Activated T-helper 2 cell treated with anti-CD3 and anti-CD28 coated beads, Interferon-gamma antibody, Interleukin-2, Interleukin-4, amounts not matched to agents 10 μg/mL and 5 μg/mL and 100 μg/mL, durations not matched to agents 14 hours and 24 hours and 36 hours (primary cell): ENCODE measurements at regions not wholly inside any gene's neighbourhood (a gene's known extent, or its start where the extent isn't known, plus 50 kb on each side); places are given as distances from the start of the nearest gene placed in this dataset.
"Not testable (repeated sequence)": the region's sequence is repeated elsewhere in the genome, so short reads cannot be mapped to it uniquely, and the experiment has no call there.

Experiments
- DNase-seq: peaks from one replicate; pipeline ENCODE4 v3.0.0; 2021; ENCODE audit warnings: low spot score
- H3K27ac Mint-ChIP-seq: one replicate; pipeline ENCODE4 v1.8.0; 2021; ENCODE audit warnings: mixed read lengths
- H3K27me3 Mint-ChIP-seq: one replicate; pipeline ENCODE4 v1.8.0; 2021; ENCODE audit warnings: low read depth, mixed read lengths
- H3K36me3 Mint-ChIP-seq: one replicate; pipeline ENCODE4 v1.8.0; 2021; ENCODE audit warnings: low read depth, mixed read lengths
- H3K4me1 Mint-ChIP-seq: one replicate; pipeline ENCODE4 v1.8.0; 2021; ENCODE audit warnings: low read depth, mixed read lengths
- H3K4me3 Mint-ChIP-seq: one replicate; pipeline ENCODE4 v1.8.0; 2021; ENCODE audit warnings: low read depth, mild to moderate bottlenecking, moderate library complexity, mixed read lengths
- H3K9me3 Mint-ChIP-seq: one replicate; pipeline ENCODE4 v1.8.0; 2021; ENCODE audit warnings: mixed read lengths
- intact Hi-C: fragments of 100-400 bp; cut with micrococcal nuclease; formaldehyde crosslinking; loops from one replicate; pipeline ENCODE4 v1.15.1; 2023

- H3K4me3 Mint-ChIP-seq, intact Hi-C loops, DNase-seq, H3K4me1 Mint-ChIP-seq, H3K27ac Mint-ChIP-seq, H3K27me3 Mint-ChIP-seq, H3K36me3 Mint-ChIP-seq, H3K9me3 Mint-ChIP-seq: not testable (repeated sequence)
Measured at GRCh38 chr6:126892869-126893268, 225.6 kb upstream of the RSPO3 start.

- Mint-ChIP-seq H3K4me3 (no peak overlapping the region), H3K27me3 (no peaks in the 10 kb centered on the region), H3K9me3 (no peaks in the 10 kb centered on the region), H3K36me3 (no peaks in the 10 kb centered on the region), H3K27ac (no peak overlapping the region), H3K4me1 (no peaks in the 10 kb centered on the region)
- intact Hi-C loops, result no loop called here
- DNase-seq, result no peak
Measured at GRCh38 chr6:126897758-126898157, 220.7 kb upstream of the RSPO3 start.

- no peaks in the 10 kb centered on the region for H3K27me3 Mint-ChIP-seq
- no peaks in the 10 kb centered on the region for H3K4me1 Mint-ChIP-seq
- intact Hi-C loops, result no loop called here
- no peak for DNase-seq
- no peaks in the 10 kb centered on the region for H3K36me3 Mint-ChIP-seq
- H3K27ac Mint-ChIP-seq, result no peak overlapping the region
- no peak overlapping the region for H3K4me3 Mint-ChIP-seq
- H3K9me3 Mint-ChIP-seq, result no peaks in the 10 kb centered on the region
Measured at GRCh38 chr6:126904176-126904575, 214.3 kb upstream of the RSPO3 start.

- Mint-ChIP-seq H3K4me3 (no peak overlapping the region), H3K36me3 (no peaks in the 10 kb centered on the region), H3K27me3 (no peaks in the 10 kb centered on the region), H3K27ac (no peak overlapping the region), H3K4me1 (no peaks in the 10 kb centered on the region), H3K9me3 (no peaks in the 10 kb centered on the region)
- DNase-seq, result no peak
- intact Hi-C loops, result no loop called here
Measured at GRCh38 chr6:126905917-126906316, 212.6 kb upstream of the RSPO3 start.

- H3K27ac Mint-ChIP-seq, result no peak overlapping the region
- no peaks in the 10 kb centered on the region for H3K36me3 Mint-ChIP-seq
- H3K4me3 Mint-ChIP-seq, result no peak overlapping the region
Measured at GRCh38 chr6:126907312-126907711, 211.2 kb upstream of the RSPO3 start.

GRCh38 chr6:126907996-126908395 lies 210.5 kb upstream of the RSPO3 start:
- H3K27ac Mint-ChIP-seq, result no peak overlapping the region
- H3K27me3 Mint-ChIP-seq, result no peaks in the 10 kb centered on the region
- no peaks in the 10 kb centered on the region for H3K36me3 Mint-ChIP-seq
- intact Hi-C loops, result no loop called here
- no peaks in the 10 kb centered on the region for H3K9me3 Mint-ChIP-seq
- H3K4me1 Mint-ChIP-seq, result no peaks in the 10 kb centered on the region
- no peak overlapping the region for H3K4me3 Mint-ChIP-seq
- no peak for DNase-seq

More at GRCh38 chr6:126907312-126907711, 211.2 kb upstream of the RSPO3 start:
- H3K27me3 Mint-ChIP-seq, result no peaks in the 10 kb centered on the region
- H3K4me1 Mint-ChIP-seq, result no peaks in the 10 kb centered on the region
- no peaks in the 10 kb centered on the region for H3K9me3 Mint-ChIP-seq
- DNase-seq, result no peak
- intact Hi-C loops, result no loop called here

GRCh38 chr6:126909493-126909892 lies 209.0 kb upstream of the RSPO3 start:
- Mint-ChIP-seq H3K4me1 (no peaks in the 10 kb centered on the region), H3K27ac (no peak overlapping the region), H3K4me3 (no peak overlapping the region), H3K9me3 (no peaks in the 10 kb centered on the region), H3K27me3 (no peaks in the 10 kb centered on the region), H3K36me3 (no peaks in the 10 kb centered on the region)
- no peak for DNase-seq
- intact Hi-C loops, result no loop called here

GRCh38 chr6:126913651-126914050 lies 204.8 kb upstream of the RSPO3 start:
- Mint-ChIP-seq H3K27me3 (no peaks in the 10 kb centered on the region), H3K9me3 (no peaks in the 10 kb centered on the region), H3K27ac (no peak overlapping the region), H3K4me3 (no peak overlapping the region), H3K4me1 (no peaks in the 10 kb centered on the region), H3K36me3 (no peaks in the 10 kb centered on the region)
- no peak for DNase-seq
- intact Hi-C loops, result no loop called here

GRCh38 chr6:126914172-126914571 lies 204.3 kb upstream of the RSPO3 start:
- no peaks in the 10 kb centered on the region for H3K27me3 Mint-ChIP-seq
- no peak for DNase-seq
- intact Hi-C loops, result no loop called here
- H3K4me3 Mint-ChIP-seq, result no peak overlapping the region
- H3K36me3 Mint-ChIP-seq, result no peaks in the 10 kb centered on the region
- H3K4me1 Mint-ChIP-seq, result no peaks in the 10 kb centered on the region
- no peak overlapping the region for H3K27ac Mint-ChIP-seq
- H3K9me3 Mint-ChIP-seq, result no peaks in the 10 kb centered on the region

- Mint-ChIP-seq H3K9me3 (no peaks in the 10 kb centered on the region), H3K27me3 (no peaks in the 10 kb centered on the region), H3K4me3 (no peak overlapping the region), H3K36me3 (no peaks in the 10 kb centered on the region), H3K4me1 (no peaks in the 10 kb centered on the region), H3K27ac (no peak overlapping the region)
- DNase-seq, result no peak
- intact Hi-C loops, result no loop called here
Measured at GRCh38 chr6:126914801-126915200, 203.7 kb upstream of the RSPO3 start.

GRCh38 chr6:126919947-126920346 lies 198.5 kb upstream of the RSPO3 start:
- no peaks in the 10 kb centered on the region for H3K27me3 Mint-ChIP-seq
- intact Hi-C loops, result no loop called here
- DNase-seq, result no peak
- no peaks in the 10 kb centered on the region for H3K9me3 Mint-ChIP-seq
- H3K27ac Mint-ChIP-seq, result no peak overlapping the region
- H3K4me1 Mint-ChIP-seq, result no peaks in the 10 kb centered on the region
- no peak overlapping the region for H3K4me3 Mint-ChIP-seq
- H3K36me3 Mint-ChIP-seq, result no peaks in the 10 kb centered on the region

- H3K4me1 Mint-ChIP-seq, result no peaks in the 10 kb centered on the region
- H3K36me3 Mint-ChIP-seq, result no peaks in the 10 kb centered on the region
- no peaks in the 10 kb centered on the region for H3K9me3 Mint-ChIP-seq
- DNase-seq, result no peak
- H3K27ac Mint-ChIP-seq, result no peak overlapping the region
- H3K27me3 Mint-ChIP-seq, result no peaks in the 10 kb centered on the region
- no peak overlapping the region for H3K4me3 Mint-ChIP-seq
- intact Hi-C loops, result no loop called here
Measured at GRCh38 chr6:126923807-126924206, 194.7 kb upstream of the RSPO3 start.

GRCh38 chr6:126926926-126927325 lies 191.5 kb upstream of the RSPO3 start:
- no peak for DNase-seq
- H3K4me1 Mint-ChIP-seq, result no peaks in the 10 kb centered on the region
- H3K9me3 Mint-ChIP-seq, result no peaks in the 10 kb centered on the region
- H3K36me3 Mint-ChIP-seq, result no peaks in the 10 kb centered on the region
- intact Hi-C loops, result no loop called here
- no peak overlapping the region for H3K4me3 Mint-ChIP-seq
- H3K27me3 Mint-ChIP-seq, result no peaks in the 10 kb centered on the region
- H3K27ac Mint-ChIP-seq, result no peak overlapping the region

- no peaks in the 10 kb centered on the region for H3K27me3 Mint-ChIP-seq
- no peaks in the 10 kb centered on the region for H3K4me1 Mint-ChIP-seq
- no peaks in the 10 kb centered on the region for H3K36me3 Mint-ChIP-seq
- no peak for DNase-seq
- H3K27ac Mint-ChIP-seq, result no peak overlapping the region
- no peak overlapping the region for H3K4me3 Mint-ChIP-seq
- no peaks in the 10 kb centered on the region for H3K9me3 Mint-ChIP-seq
- intact Hi-C loops, result no loop called here
Measured at GRCh38 chr6:126927841-126928240, 190.6 kb upstream of the RSPO3 start.
